HCT116 (cell line): ENCODE measurements at regions not wholly inside any gene's neighbourhood (a gene's known extent, or its start where the extent isn't known, plus 50 kb on each side); places are given as distances from the start of the nearest gene placed in this dataset.

ENCODE experiments used
- ATAC-seq: fragments of 200-7000 bp; cut with Tn5 transposase; 2 replicates; pipeline ENCODE4 v1.9.1; 2020; ENCODE audit warnings: mild to moderate bottlenecking, moderate library complexity
- BruUV-seq: library from RNA; stranded (reverse); fragments of 400-500 nt; replicated peaks from 2 replicates; lab custom pipeline; 2021; lab: Mats Ljungman, UMichigan
- CTCF ChIA-PET: fragments of 300-600 bp; sonication (Branson Sonifier 250); formaldehyde crosslinking; loops from one replicate; lab custom pipeline; 2021; ENCODE audit warnings: antibody characterized with exemption; lab: Charles Lee
- POLR2A ChIA-PET: fragments of 300-600, 350-600 bp; sonication (Branson Sonifier 250); formaldehyde crosslinking; loops from one replicate; lab custom pipeline; 2021; ENCODE audit warnings: antibody characterized with exemption; lab: Charles Lee
- RAD21 ChIA-PET, 2 experiments: fragments of 300-600 bp; sonication (Branson Sonifier 250); formaldehyde crosslinking; loops; one replicate each; lab custom pipeline; 2023; ENCODE audit warnings: low total read pairs in 2 of 2; ENCODE audit not compliant: uncharacterized antibody in 2 of 2, unreplicated experiment in 2 of 2, low non-redundant PET in 1 of 2; lab: Charles Lee
- DNase-seq: peaks from one replicate; pipeline ENCODE4 v3.0.0-alpha.2; 2010; ENCODE audit warnings: low read depth, low spot score
- H2AFZ ChIP-seq: fragments of 200-600 bp; shearing (Covaris generic), sonication (generic); 2 replicates; pipeline ENCODE4 v1.6.1; 2017; ENCODE audit warnings: low read depth, mixed run types, mixed read lengths, antibody characterized with exemption, low read length; ENCODE audit not compliant: poor library complexity, severe bottlenecking
- H3K27ac ChIP-seq: 2 replicates; pipeline ENCODE4 v1.5.1; 2012; ENCODE audit warnings: low read depth, low read length
- H3K27me3 ChIP-seq: fragments of 200-600 bp; sonication (generic); 2 replicates; pipeline ENCODE4 v1.6.1; 2016; ENCODE audit warnings: mixed run types, low read length, mixed read lengths; ENCODE audit not compliant: insufficient read depth
- H3K36me3 ChIP-seq, 2 experiments: fragments of 200-500 bp in 1 of 2; fragments of 200-600 bp in 1 of 2; sonication (Bioruptor generic) in 1 of 2; sonication (generic) in 1 of 2; 2 replicates each; pipeline versions ENCODE4 v1.5.1 to v1.6.1; 2014 to 2016; ENCODE audit warnings: low read length in 2 of 2, inconsistent platforms in 1 of 2, mixed read lengths in 1 of 2, mixed run types in 1 of 2; ENCODE audit not compliant: insufficient read depth in 2 of 2, control insufficient read depth in 1 of 2
- H3K4me1 ChIP-seq, 2 experiments: fragments of 200-600 bp in 1 of 2; sonication (generic) in 1 of 2; 2 replicates each; pipeline versions ENCODE4 v1.5.1 to v1.6.1; 2012 to 2017; ENCODE audit warnings: low read length in 2 of 2, inconsistent platforms in 1 of 2, mild to moderate bottlenecking in 1 of 2, mixed read lengths in 1 of 2, mixed run types in 1 of 2, moderate library complexity in 1 of 2; ENCODE audit not compliant: insufficient read depth in 2 of 2, control insufficient read depth in 1 of 2
- H3K4me2 ChIP-seq: fragments of 200-600 bp; sonication (generic); 2 replicates; pipeline ENCODE4 v1.6.1; 2017; ENCODE audit warnings: mixed run types, low read length, mixed read lengths
- H3K4me3 ChIP-seq, 2 experiments: fragments of 200-600 bp in 1 of 2; sonication (generic) in 1 of 2; replicated peaks in 1 of 2; 2 replicates each; pipeline ENCODE4 v1.5.1; 2011 to 2016; ENCODE audit warnings: low read length in 2 of 2, control low read depth in 1 of 2, low read depth in 1 of 2, mild to moderate bottlenecking in 1 of 2, mixed read lengths in 1 of 2, mixed run types in 1 of 2
- H3K79me2 ChIP-seq: fragments of 200-600 bp; sonication (generic); 2 replicates; pipeline ENCODE4 v1.6.1; 2017; ENCODE audit warnings: mild to moderate bottlenecking, mixed run types, low read length, moderate library complexity, mixed read lengths; ENCODE audit not compliant: insufficient read depth
- H3K9ac ChIP-seq: fragments of 200-600 bp; sonication (generic); 2 replicates; pipeline ENCODE4 v1.6.1; 2016; ENCODE audit warnings: low read length, mixed read lengths
- H3K9me2 ChIP-seq: fragments of 200-600 bp; sonication (generic), shearing (Covaris generic); 2 replicates; pipeline ENCODE4 v1.6.1; 2017; ENCODE audit warnings: mixed run types, mild to moderate bottlenecking, moderate library complexity; ENCODE audit not compliant: insufficient read depth
- H3K9me3 ChIP-seq, 2 experiments: fragments of 200-500 bp in 1 of 2; fragments of 200-600 bp in 1 of 2; sonication (Bioruptor generic) in 1 of 2; sonication (generic) in 1 of 2; 2 replicates each; pipeline ENCODE4 v1.6.1; 2014 to 2017; ENCODE audit warnings: low read length in 2 of 2, mixed read lengths in 2 of 2, inconsistent platforms in 1 of 2, low read depth in 1 of 2, mild to moderate bottlenecking in 1 of 2, mixed run types in 1 of 2, moderate library complexity in 1 of 2; ENCODE audit not compliant: control insufficient read depth in 1 of 2, insufficient read depth in 1 of 2
- H4K20me1 ChIP-seq: fragments of 200-600 bp; sonication (generic), shearing (Covaris generic); 2 replicates; pipeline ENCODE4 v1.6.1; 2017; ENCODE audit warnings: mixed run types, mild to moderate bottlenecking, moderate library complexity; ENCODE audit not compliant: insufficient read depth
- CBX3 ChIP-seq: IDR thresholded peaks from 2 replicates; pipeline ENCODE4 v1.6.1; 2012; ENCODE audit warnings: low read depth
- CEBPB ChIP-seq: IDR thresholded peaks from 2 replicates; pipeline ENCODE4 v1.6.1; 2012; ENCODE audit warnings: low read depth
- EGR1 ChIP-seq: IDR thresholded peaks from 2 replicates; pipeline ENCODE4 v1.6.1; 2012; ENCODE audit warnings: low read depth
- ELF1 ChIP-seq: IDR thresholded peaks from 2 replicates; pipeline ENCODE4 v1.6.1; 2012; ENCODE audit warnings: low read depth, borderline replicate concordance
- EZH2 ChIP-seq: fragments of 200-600 bp; sonication (generic); IDR thresholded peaks from 2 replicates; pipeline ENCODE4 v1.6.1; 2017; ENCODE audit warnings: antibody characterized with exemption, mixed run types
- EZH2phosphoT487 ChIP-seq: fragments of 200-600 bp; IDR thresholded peaks from 2 replicates; pipeline ENCODE4 v1.6.1; 2018; ENCODE audit warnings: antibody characterized with exemption, borderline replicate concordance
- POLR2A ChIP-seq: IDR thresholded peaks from 2 replicates; pipeline ENCODE4 v1.7.0; 2011; ENCODE audit warnings: borderline replicate concordance; ENCODE audit not compliant: insufficient read depth, insufficient read length; ENCODE audit errors: extremely low read depth
- POLR2AphosphoS5 ChIP-seq: IDR thresholded peaks from 2 replicates; pipeline ENCODE4 v1.6.1; 2011; ENCODE audit warnings: mild to moderate bottlenecking, low read depth, low read length, moderate library complexity
- REST ChIP-seq: IDR thresholded peaks from 2 replicates; pipeline ENCODE4 v1.6.1; 2012; ENCODE audit warnings: low read depth
- SIN3A ChIP-seq: IDR thresholded peaks from 2 replicates; pipeline ENCODE4 v1.6.1; 2012; ENCODE audit warnings: low read depth
- SP1 ChIP-seq: IDR thresholded peaks from 2 replicates; pipeline ENCODE4 v1.6.1; 2012; ENCODE audit warnings: low read depth
- TCF7L2 ChIP-seq: IDR thresholded peaks from 2 replicates; pipeline ENCODE4 v1.7.0; 2011; ENCODE audit warnings: borderline replicate concordance, inconsistent platforms; ENCODE audit not compliant: insufficient read depth, insufficient read length; ENCODE audit errors: extremely low read depth
- YY1 ChIP-seq: IDR thresholded peaks from 2 replicates; pipeline ENCODE4 v1.6.1; 2011; ENCODE audit warnings: low read length, low read depth, moderate library complexity, mild to moderate bottlenecking; ENCODE audit not compliant: insufficient replicate concordance; ENCODE audit errors: extremely low read depth
- ZFX ChIP-seq: fragments of 450-650 bp; IDR thresholded peaks from 2 replicates; pipeline ENCODE4 v1.6.1; 2017
- intact Hi-C: fragments of 100-400 bp; cut with micrococcal nuclease; formaldehyde crosslinking; loops from 2 replicates; pipeline ENCODE4 v1.10.0; 2022
- TF ChIP-seq, protein P1 (sequence below), 3 experiments: fragments of 200-600 bp in 1 of 3; sonication (generic) in 1 of 3; IDR thresholded peaks in 2 of 3; conservative IDR thresholded peaks in 1 of 3; 2 replicates each; pipeline ENCODE4 v1.5.1; 2012 to 2017; ENCODE audit warnings: low read depth in 2 of 3, low read length in 2 of 3, antibody characterized with exemption in 1 of 3, borderline replicate concordance in 1 of 3, control low read depth in 1 of 3, mild to moderate bottlenecking in 1 of 3, mixed read lengths in 1 of 3, mixed run types in 1 of 3, moderate library complexity in 1 of 3; ENCODE audit not compliant: insufficient read depth in 1 of 3
- TF ChIP-seq, protein P2 (sequence below): IDR thresholded peaks from 2 replicates; pipeline ENCODE4 v1.6.1; 2011; ENCODE audit warnings: mild to moderate bottlenecking, low read length, moderate library complexity; ENCODE audit not compliant: insufficient replicate concordance; ENCODE audit errors: extremely low read depth

GRCh38 chr20:55116598-55116997 lies 641.2 kb downstream of the DOK5 start:
- H3K27ac ChIP-seq: no peak overlapping the region
- ATAC-seq (no peak), DNase-seq (no peak)
- H3K36me3 ChIP-seq: no peaks in the 10 kb centered on the region
- H4K20me1 ChIP-seq: no peaks in the 10 kb centered on the region
- POLR2A ChIA-PET: no interaction called here
- no peaks in the 10 kb centered on the region for H3K27me3 ChIP-seq
- H3K9me2 ChIP-seq: no peaks in the 10 kb centered on the region
- intact Hi-C loops: no loop called here
- H3K4me1 ChIP-seq: no peaks in the 10 kb centered on the region
- no peaks in the 10 kb centered on the region for H3K79me2 ChIP-seq
- H3K4me3 ChIP-seq: no peak overlapping the region
- BruUV-seq: no TSS peak
- no peak overlapping the region for H3K9ac ChIP-seq
- no peak for TF ChIP-seq TCF7L2
- TF ChIP-seq SP1: no peak
- no peak for TF ChIP-seq REST
- no peak for TF ChIP-seq CEBPB
- no peak for TF ChIP-seq CBX3
- TF ChIP-seq POLR2AphosphoS5: no peak
- TF ChIP-seq EZH2: no peak
- TF ChIP-seq, protein P1, sequence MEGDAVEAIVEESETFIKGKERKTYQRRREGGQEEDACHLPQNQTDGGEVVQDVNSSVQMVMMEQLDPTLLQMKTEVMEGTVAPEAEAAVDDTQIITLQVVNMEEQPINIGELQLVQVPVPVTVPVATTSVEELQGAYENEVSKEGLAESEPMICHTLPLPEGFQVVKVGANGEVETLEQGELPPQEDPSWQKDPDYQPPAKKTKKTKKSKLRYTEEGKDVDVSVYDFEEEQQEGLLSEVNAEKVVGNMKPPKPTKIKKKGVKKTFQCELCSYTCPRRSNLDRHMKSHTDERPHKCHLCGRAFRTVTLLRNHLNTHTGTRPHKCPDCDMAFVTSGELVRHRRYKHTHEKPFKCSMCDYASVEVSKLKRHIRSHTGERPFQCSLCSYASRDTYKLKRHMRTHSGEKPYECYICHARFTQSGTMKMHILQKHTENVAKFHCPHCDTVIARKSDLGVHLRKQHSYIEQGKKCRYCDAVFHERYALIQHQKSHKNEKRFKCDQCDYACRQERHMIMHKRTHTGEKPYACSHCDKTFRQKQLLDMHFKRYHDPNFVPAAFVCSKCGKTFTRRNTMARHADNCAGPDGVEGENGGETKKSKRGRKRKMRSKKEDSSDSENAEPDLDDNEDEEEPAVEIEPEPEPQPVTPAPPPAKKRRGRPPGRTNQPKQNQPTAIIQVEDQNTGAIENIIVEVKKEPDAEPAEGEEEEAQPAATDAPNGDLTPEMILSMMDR (IDR thresholded peaks at IDR 0.05 in 2 of 3, conservative IDR thresholded peaks at IDR 0.05 in 1 of 3; ENCODE audit: borderline replicate concordance in 1 of 3, insufficient read depth in 1 of 3, low read depth in 2 of 3, low read length in 2 of 3): no peak
- no peak for TF ChIP-seq EZH2phosphoT487
- TF ChIP-seq ELF1: no peak
- no peak for TF ChIP-seq EGR1
- TF ChIP-seq YY1: no peak
- TF ChIP-seq ZFX: no peak
- no peak for TF ChIP-seq POLR2A
- TF ChIP-seq, protein P2, sequence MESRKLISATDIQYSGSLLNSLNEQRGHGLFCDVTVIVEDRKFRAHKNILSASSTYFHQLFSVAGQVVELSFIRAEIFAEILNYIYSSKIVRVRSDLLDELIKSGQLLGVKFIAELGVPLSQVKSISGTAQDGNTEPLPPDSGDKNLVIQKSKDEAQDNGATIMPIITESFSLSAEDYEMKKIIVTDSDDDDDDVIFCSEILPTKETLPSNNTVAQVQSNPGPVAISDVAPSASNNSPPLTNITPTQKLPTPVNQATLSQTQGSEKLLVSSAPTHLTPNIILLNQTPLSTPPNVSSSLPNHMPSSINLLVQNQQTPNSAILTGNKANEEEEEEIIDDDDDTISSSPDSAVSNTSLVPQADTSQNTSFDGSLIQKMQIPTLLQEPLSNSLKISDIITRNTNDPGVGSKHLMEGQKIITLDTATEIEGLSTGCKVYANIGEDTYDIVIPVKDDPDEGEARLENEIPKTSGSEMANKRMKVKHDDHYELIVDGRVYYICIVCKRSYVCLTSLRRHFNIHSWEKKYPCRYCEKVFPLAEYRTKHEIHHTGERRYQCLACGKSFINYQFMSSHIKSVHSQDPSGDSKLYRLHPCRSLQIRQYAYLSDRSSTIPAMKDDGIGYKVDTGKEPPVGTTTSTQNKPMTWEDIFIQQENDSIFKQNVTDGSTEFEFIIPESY: no peak
- TF ChIP-seq SIN3A: no peak
- RAD21 ChIA-PET: no interaction called here
- CTCF ChIA-PET: no interaction called here
- no peak overlapping the region for H3K4me2 ChIP-seq
- H3K9me3 ChIP-seq: peaks cover 10 to 20% of the 10 kb centered on the region in 2 experiments; a peak in 2 of 4 replicates
- no peak overlapping the region for H2AFZ ChIP-seq
